Activated naive CD8-positive, alpha-beta T cell treated with anti-CD3 and anti-CD28 coated beads for 36 hours (primary cell): ENCODE measurements at regions not wholly inside any gene's neighbourhood (a gene's known extent, or its start where the extent isn't known, plus 50 kb on each side); places are given as distances from the start of the nearest gene placed in this dataset.
A peak's percentile ranks its signal among the peaks of the same experiment; 100 is the strongest.
"Not testable (repeated sequence)": the region's sequence is repeated elsewhere in the genome, so short reads cannot be mapped to it uniquely, and the experiment has no call there.

ENCODE experiments used
- DNase-seq: peaks from one replicate; pipeline ENCODE4 v3.0.0; 2021
- H3K27ac Mint-ChIP-seq: one replicate; pipeline ENCODE4 v1.8.0; 2022; ENCODE audit warnings: mild to moderate bottlenecking, moderate library complexity, mixed read lengths
- H3K27me3 Mint-ChIP-seq: one replicate; pipeline ENCODE4 v1.8.0; 2022; ENCODE audit warnings: mild to moderate bottlenecking, mixed read lengths
- H3K36me3 Mint-ChIP-seq: one replicate; pipeline ENCODE4 v1.8.0; 2021; ENCODE audit warnings: mild to moderate bottlenecking, mixed read lengths
- H3K4me1 Mint-ChIP-seq: one replicate; pipeline ENCODE4 v1.8.0; 2021; ENCODE audit warnings: mixed read lengths
- H3K4me3 Mint-ChIP-seq: one replicate; pipeline ENCODE4 v1.8.0; 2022; ENCODE audit warnings: mild to moderate bottlenecking, moderate library complexity, mixed read lengths
- H3K9me3 Mint-ChIP-seq: one replicate; pipeline ENCODE4 v1.8.0; 2022; ENCODE audit warnings: mixed read lengths

DNA sequence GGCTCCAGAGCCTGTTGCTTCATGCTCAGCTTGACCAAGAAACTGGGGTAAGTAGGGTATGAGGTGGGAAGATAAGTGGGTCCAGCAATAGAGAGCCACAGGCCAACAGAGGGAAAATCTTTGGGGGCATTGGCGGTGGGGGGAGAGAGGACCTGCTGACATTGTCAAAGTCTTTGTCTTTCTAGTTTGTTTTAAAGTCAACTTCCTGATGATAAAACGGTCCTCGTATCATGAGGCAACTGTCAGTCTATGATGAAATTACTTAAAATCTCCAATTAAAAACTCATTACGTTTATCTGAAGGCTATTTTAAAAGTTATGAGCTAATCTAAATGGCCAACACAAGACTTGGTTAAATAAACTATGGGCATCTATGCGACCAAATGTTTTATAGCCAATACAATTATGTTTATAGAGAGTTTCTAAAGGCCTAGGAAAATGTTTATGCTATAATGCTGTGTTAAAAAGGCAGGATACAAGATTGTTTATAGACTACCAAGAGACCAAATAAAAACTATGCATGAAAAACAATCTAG, 84.4 kb upstream of the CD28 start:
- Mint-ChIP-seq H3K27ac (no peak overlapping the region), H3K27me3 (no peaks in the 10 kb centered on the region), H3K4me1 (peaks cover 3% of the 10 kb centered on the region), H3K4me3 (no peak overlapping the region), H3K36me3 (no peaks in the 10 kb centered on the region), H3K9me3 (peaks cover 9% of the 10 kb centered on the region)
- no peak for DNase-seq

DNA sequence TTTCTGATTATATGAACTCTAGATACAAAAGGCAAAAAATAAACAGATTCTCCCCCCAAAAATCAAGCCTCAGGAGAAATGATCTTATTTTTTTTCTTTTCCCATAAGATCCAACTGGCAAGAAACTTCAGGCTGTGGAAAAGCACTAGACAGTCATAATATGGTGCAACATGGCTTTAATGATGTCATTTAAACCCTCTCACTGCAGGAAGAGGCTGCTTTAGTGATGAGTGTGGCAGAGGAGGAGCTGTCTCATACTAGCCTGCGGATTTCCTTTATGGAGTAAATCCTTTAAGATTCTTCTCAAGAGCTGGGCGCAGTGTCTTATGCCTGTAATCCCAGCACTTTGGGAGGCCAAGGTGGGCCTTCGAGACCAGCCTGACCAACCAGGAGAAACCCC, 83.3 kb upstream of the CD28 start:
- no peaks in the 10 kb centered on the region for H3K36me3 Mint-ChIP-seq
- peaks cover 9% of the 10 kb centered on the region for H3K9me3 Mint-ChIP-seq
- H3K27me3 Mint-ChIP-seq, result no peaks in the 10 kb centered on the region
- no peak for DNase-seq
- peaks cover 3% of the 10 kb centered on the region for H3K4me1 Mint-ChIP-seq
- no peak overlapping the region for H3K4me3 Mint-ChIP-seq
- H3K27ac Mint-ChIP-seq, result no peak overlapping the region

DNA sequence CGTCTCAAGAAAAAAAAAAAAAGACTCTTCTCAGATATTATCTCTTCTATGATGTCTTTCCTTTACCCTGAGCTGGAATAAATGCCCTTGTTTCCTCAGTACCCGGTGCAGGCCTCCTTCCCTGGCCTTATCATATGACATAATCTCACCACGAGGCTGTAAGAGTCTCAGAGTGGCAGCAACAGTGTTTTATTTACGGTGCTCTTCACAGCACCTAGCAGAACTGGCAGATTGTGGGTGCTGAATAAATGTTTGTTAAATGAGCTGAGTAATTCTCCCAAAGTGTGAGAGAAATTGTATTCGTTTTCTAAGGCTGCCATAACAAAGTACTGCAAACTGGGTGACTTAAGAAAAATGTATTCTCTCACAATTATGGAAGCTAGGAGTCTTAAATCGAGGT, 82.8 kb upstream of the CD28 start:
- Mint-ChIP-seq H3K27me3 (no peaks in the 10 kb centered on the region), H3K4me3 (no peak overlapping the region), H3K9me3 (peaks cover 9% of the 10 kb centered on the region), H3K27ac (peak overlapping the region; percentile 31), H3K4me1 (peaks cover 3% of the 10 kb centered on the region), H3K36me3 (no peaks in the 10 kb centered on the region)
- no peak for DNase-seq

DNA sequence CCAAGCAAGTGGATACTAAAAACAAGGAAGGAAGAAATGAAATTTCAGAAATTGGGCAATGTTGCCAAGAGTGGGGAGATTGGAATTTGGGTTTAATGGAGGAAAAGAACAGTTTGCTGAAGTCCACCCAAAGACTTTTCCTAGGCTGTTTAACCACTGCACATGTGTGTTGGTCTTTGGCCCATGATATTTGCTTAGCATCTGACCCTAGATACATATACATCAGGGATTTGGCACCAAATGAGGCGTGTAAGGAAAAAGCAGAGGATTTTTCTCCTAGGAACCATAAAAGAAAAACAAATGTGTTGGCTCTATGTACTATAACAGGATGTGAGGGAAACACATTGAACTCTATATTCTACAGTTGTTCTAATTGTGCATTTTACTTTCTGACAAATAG, 80.7 kb upstream of the CD28 start:
- DNase-seq, result no peak
- Mint-ChIP-seq H3K27me3 (no peaks in the 10 kb centered on the region), H3K36me3 (no peaks in the 10 kb centered on the region), H3K27ac (no peak overlapping the region), H3K9me3 (peaks cover 6% of the 10 kb centered on the region), H3K4me3 (no peak overlapping the region), H3K4me1 (peaks cover 3% of the 10 kb centered on the region)

DNA sequence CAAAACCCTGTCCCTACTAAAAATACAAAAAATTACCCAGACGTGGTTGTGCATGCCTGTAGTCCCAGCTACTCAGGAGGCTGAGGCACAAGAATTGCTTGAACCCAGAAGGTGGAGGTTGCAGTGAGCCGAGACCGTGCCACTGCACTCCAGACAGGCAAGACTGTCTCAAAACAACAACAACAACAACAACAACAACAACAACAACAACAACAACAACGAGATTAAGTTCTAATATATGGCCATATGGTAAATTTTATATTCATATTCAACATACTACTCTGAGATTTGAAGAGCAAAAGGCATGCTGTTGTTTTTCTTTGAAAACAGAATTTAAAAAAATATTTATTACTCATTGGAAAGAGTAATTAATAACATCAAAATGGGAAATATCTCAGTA, 80.2 kb upstream of the CD28 start:
- H3K27ac Mint-ChIP-seq, H3K4me3 Mint-ChIP-seq, DNase-seq, H3K27me3 Mint-ChIP-seq, H3K4me1 Mint-ChIP-seq, H3K36me3 Mint-ChIP-seq, H3K9me3 Mint-ChIP-seq: not testable (repeated sequence)

DNA sequence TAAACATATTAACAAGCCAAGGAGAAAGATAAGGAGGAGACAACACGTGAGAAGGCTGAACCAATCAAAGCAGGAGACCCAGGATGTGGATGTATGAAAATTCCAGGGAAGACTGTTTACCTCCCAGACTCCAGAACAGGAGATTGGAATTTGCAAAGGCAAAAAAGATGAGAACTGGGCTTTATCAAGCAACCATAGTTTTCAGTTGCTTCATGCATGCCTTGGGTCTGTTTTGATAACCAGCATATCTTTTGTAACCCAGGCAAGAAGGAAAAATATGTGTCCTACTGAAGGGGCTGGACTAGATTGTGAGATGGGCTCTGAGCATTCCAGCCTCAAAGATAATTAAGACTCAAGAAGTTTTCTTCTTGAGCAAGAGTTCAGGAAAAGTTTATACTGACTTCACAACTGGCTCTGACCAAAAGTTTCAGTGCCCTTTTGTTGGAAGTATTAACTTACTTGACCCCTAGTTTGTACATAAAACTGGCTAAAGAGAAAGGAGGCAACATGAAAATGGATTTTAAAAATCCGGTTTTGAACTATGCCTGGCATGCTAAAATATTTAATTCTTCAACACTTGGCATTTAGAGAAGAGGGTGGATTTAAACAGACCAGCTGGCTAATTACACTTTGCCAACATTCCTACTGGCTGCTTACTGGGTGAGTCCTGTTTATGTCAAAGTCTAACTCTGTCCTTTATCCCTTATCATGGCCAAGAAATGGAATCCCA, 79.3 kb upstream of the CD28 start:
- no peak overlapping the region for H3K4me3 Mint-ChIP-seq

DNA sequence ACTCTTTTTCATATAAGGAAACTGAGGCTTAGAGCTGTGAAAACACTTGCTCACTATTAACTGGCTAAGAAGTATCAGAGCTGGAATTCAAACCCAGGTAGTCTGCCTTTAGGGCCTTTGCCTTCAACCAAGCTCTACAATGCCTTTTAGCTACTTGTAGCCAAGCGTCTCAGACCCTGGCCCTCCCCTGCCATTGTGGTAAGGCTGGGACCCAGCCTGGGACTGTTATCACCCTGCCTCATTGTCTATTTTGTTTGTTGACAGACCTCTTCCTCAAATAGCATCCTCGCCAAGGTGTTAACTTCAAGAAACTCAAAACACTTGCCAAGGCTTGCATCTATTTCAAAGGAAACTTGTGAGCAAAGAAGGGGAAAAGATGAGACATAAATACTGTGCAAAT, 76.7 kb upstream of the CD28 start:
- DNase-seq, result no peak
- H3K36me3 Mint-ChIP-seq, result no peaks in the 10 kb centered on the region
- no peaks in the 10 kb centered on the region for H3K9me3 Mint-ChIP-seq
- H3K4me1 Mint-ChIP-seq, result no peaks in the 10 kb centered on the region
- H3K27me3 Mint-ChIP-seq, result no peaks in the 10 kb centered on the region
- H3K4me3 Mint-ChIP-seq, result no peak overlapping the region
- H3K27ac Mint-ChIP-seq, result no peak overlapping the region

More for the DNA sequence above, 79.3 kb upstream of the CD28 start:
- peaks cover 2% of the 10 kb centered on the region for H3K9me3 Mint-ChIP-seq
- no peaks in the 10 kb centered on the region for H3K36me3 Mint-ChIP-seq
- no peaks in the 10 kb centered on the region for H3K27me3 Mint-ChIP-seq
- H3K27ac Mint-ChIP-seq, result no peak overlapping the region
- peaks cover 3% of the 10 kb centered on the region for H3K4me1 Mint-ChIP-seq
- no peak for DNase-seq

DNA sequence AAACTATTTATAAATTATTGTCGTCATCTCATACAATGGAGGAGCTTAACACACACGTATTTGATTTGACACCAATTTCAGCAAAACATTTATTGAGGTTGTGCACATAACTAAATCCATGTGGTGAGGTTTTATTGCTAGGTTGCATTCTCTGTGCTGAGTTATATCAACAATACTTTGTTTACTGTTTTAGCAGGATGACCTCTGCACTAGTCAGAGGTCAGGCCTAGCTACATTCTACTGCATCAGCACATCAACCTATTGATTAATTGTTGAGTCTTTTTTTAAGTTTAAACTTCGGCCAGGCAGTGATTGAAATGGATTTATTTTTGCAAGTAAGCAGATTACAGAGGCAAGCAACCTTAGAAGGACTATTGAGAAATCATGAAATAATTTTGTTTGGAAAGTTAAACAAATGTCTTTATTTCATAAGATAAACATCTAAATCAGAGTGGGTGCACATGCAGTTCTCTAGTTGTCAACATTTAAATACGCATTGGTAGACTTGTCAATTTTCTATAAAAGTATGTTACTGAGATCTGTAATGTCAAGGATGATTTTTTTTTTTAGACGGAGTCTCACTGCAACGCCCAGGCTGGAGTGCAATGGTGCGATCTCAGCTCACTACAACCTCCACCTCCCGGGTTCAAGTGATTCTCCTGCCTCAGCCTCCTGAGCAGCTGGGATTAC, 75.2 kb upstream of the CD28 start:
- H3K4me1 Mint-ChIP-seq, result no peaks in the 10 kb centered on the region
- no peaks in the 10 kb centered on the region for H3K36me3 Mint-ChIP-seq
- H3K27ac Mint-ChIP-seq, result no peak overlapping the region
- DNase-seq, result no peak
- H3K27me3 Mint-ChIP-seq, result no peaks in the 10 kb centered on the region
- H3K9me3 Mint-ChIP-seq, result no peaks in the 10 kb centered on the region
- no peak overlapping the region for H3K4me3 Mint-ChIP-seq

DNA sequence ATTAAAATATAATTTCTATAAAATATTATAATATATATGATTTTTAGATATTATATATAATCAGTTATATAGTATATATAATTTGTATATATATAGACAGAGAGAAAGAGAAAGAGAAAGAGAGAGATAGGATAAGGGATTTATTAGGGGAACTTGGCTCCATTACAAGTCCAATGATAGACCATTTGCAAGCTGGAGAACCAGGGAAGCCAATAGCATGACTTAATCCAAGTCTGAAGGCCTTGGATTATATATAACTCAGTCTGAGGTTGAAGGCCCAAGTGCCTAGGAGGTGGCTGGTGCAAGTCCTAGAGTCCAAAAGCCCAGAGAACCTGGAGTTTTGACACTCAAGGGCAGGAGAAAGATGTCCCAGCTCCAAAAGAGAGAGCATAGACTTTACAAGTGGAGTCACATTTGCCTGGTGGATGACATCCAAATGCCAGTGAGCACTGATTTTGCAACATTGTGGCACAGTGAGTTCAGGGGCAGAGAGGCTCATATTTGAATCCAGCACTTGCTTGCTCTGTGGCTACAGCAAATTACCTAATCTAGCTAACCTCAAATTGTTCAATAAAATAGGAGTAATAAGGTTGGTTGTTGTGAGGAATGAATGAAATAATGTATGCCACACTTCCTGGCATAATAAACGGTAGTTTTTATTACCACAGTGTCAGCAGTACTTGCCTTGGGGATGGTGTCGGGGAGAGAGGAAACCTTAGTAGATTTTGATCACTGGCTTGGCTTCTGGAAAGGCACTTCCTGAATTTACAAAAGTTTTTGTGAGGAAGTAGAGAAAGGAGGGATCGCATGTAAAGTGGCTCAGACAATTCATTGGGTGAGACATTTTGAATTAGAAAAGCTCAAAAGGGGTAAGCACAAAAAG, 69.6 kb upstream of the CD28 start:
- Mint-ChIP-seq H3K27ac (peak overlapping the region; percentile 1), H3K4me1 (peaks cover 19% of the 10 kb centered on the region), H3K36me3 (no peaks in the 10 kb centered on the region), H3K27me3 (no peaks in the 10 kb centered on the region), H3K9me3 (no peaks in the 10 kb centered on the region), H3K4me3 (no peak overlapping the region)
- DNase-seq, result no peak

DNA sequence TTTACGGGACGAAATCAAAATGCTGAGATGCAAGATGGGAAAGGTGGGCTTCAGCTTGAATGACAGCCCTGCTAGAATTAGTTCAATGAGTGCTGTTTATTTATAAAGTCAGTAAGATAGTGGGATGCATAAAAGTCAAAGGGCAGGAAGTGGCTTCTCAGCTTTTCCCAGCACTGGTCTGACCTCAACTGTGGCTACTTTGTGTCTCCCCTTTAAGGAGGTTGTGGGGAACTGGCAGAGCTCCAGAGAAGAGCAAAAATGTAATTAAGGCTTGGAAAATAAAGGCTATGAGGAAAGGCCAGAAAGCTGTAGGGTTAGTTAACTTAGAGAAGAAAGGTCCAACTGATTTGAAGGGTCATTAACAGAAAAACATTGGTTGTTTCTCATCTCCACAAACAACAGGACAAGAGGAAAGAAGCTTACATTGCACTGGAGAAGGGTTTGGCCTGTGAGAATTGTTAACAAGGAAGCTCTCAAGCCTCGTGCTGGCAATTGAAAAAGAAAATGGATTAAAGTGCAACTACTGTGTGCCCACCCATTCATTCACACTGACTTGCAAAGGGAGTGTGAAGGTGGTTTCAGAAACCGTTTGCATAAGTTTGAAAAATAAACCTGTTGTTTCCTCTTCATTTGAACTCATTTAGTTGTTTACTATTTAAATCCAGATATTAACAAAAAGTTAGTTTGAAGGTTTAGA, 68.8 kb upstream of the CD28 start:
- peak overlapping the region; percentile 55 for H3K27ac Mint-ChIP-seq

DNA sequence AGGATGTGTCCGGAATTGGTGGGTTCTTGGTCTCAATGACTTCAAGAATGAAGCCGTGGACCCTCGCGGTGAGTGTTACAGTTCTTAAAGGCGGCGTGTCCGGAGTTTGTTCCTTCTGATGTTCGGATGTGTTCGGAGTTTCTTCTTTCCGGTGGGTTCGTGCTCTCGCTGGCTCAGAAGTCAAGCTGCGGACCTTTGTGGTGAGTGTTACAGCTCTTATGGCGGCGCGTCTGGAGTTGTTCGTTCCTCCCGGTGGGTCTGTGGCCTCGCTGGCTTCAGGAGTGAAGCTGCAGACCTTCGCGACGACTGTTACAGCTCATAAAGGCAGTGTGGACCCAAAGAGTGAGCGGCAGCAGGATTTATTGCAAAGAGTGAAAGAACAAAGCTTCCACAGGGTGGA, 64.6 kb upstream of the CD28 start:
- H3K36me3 Mint-ChIP-seq, DNase-seq, H3K9me3 Mint-ChIP-seq, H3K4me3 Mint-ChIP-seq, H3K27me3 Mint-ChIP-seq, H3K27ac Mint-ChIP-seq: not testable (repeated sequence)
- H3K4me1 Mint-ChIP-seq, result peaks cover 15% of the 10 kb centered on the region

More for the DNA sequence above, 68.8 kb upstream of the CD28 start:
- Mint-ChIP-seq H3K9me3 (no peaks in the 10 kb centered on the region), H3K27me3 (no peaks in the 10 kb centered on the region), H3K4me1 (peaks cover 19% of the 10 kb centered on the region), H3K4me3 (peak overlapping the region; percentile 15), H3K36me3 (no peaks in the 10 kb centered on the region)
- DNase-seq, result no peak

DNA sequence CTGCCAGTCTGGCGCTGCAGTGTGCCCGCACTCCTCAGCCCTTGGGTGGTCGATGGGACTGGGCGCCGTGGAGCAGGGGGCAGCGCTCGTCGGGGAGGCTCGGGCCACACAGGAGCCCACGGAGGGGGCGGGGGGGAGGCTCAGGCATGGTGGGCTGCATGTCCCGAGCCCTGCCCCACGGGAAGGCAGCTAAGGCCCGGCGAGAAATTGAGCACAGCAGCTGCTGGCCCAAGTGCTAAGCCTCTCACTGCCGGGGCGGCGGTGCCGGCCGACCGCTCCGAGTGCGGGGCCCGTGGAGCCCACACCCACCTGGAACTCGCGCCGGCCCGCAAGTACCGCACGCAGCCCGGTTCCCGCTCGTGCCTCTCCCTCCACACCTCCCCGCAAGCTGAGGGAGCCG, 63.6 kb upstream of the CD28 start:
- not testable (repeated sequence) for H3K27ac Mint-ChIP-seq, H3K4me3 Mint-ChIP-seq

DNA sequence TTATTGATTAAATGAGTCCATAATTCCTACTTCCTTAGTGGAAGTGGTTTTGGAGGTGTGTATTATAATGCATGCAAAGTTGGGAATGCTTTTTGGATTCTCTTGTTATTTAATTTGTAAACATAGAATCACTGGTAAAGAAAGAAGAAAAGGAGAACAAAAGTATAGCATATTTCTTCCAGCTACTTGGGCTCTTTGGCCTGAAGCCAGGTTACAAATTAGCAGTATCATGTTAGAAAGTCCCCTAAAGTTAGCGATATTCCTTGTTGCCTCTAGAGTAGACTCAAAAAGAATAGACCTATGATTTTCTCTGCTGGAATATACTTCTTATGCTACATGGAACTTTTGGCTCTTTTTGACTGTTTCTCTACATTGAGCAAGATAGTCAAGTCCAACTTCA, 60.6 kb upstream of the CD28 start:
- peaks cover 4% of the 10 kb centered on the region for H3K4me1 Mint-ChIP-seq
- H3K9me3 Mint-ChIP-seq, result no peaks in the 10 kb centered on the region
- no peak overlapping the region for H3K27ac Mint-ChIP-seq
- H3K27me3 Mint-ChIP-seq, result no peaks in the 10 kb centered on the region
- H3K4me3 Mint-ChIP-seq, result no peak overlapping the region
- H3K36me3 Mint-ChIP-seq, result no peaks in the 10 kb centered on the region
- DNase-seq, result no peak

More for the DNA sequence above, 63.6 kb upstream of the CD28 start:
- H3K9me3 Mint-ChIP-seq, DNase-seq, H3K4me1 Mint-ChIP-seq, H3K36me3 Mint-ChIP-seq, H3K27me3 Mint-ChIP-seq: not testable (repeated sequence)

DNA sequence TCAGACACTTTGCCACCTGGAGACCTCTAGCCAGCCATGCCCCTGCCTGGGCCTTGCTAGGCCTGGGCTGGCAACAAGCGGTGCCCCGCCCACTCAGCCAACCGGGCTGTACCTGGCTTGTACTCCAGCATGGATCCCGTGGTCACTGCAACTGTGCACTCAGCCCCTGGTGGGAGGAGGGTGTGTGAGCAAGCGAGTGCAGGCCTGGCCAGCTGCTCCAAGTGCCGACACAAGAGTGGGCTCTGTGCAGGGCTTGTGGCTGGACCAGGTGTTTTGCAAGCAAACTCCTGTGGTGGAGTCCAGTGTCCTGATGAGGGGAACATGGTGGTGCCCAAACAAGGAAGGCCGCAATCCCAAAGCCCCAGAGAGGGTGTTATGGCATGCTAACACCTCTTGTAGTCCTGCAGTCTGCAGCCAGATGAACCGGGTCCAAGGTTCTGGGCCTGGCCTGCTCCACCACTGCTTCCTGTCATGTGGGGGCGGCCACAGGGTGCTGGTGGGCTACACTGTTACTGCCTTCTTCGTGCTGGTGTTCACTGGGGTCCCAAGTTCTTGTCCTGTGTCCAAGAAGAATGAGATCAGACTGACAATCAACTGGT, 60.1 kb upstream of the CD28 start:
- H3K4me1 Mint-ChIP-seq, result peaks cover 8% of the 10 kb centered on the region
- no peaks in the 10 kb centered on the region for H3K9me3 Mint-ChIP-seq
- H3K27me3 Mint-ChIP-seq, result no peaks in the 10 kb centered on the region
- H3K4me3 Mint-ChIP-seq, result no peak overlapping the region
- DNase-seq, result no peak
- no peaks in the 10 kb centered on the region for H3K36me3 Mint-ChIP-seq
- H3K27ac Mint-ChIP-seq, result no peak overlapping the region
